Suprapubic skin (tissue), 4 donors: ENCODE measurements at regions not wholly inside any gene's neighbourhood (a gene's known extent, or its start where the extent isn't known, plus 50 kb on each side); places are given as distances from the start of the nearest gene placed in this dataset.

Experiments
- EP300 ChIP-seq: sonication (generic); formaldehyde crosslinking; IDR thresholded peaks from one replicate; pipeline ENCODE4 v1.6.1; 2017; ENCODE audit warnings: antibody characterized with exemption
- POLR2A ChIP-seq, 2 donors: fragments of 450-650 bp; IDR thresholded peaks; one replicate each; pipeline ENCODE4 v1.6.1; 2017; ENCODE audit warnings: antibody characterized with exemption in 2 of 2, mild to moderate bottlenecking in 2 of 2, moderate library complexity in 2 of 2
- POLR2AphosphoS5 ChIP-seq, 3 donors: sonication (generic); formaldehyde crosslinking; IDR thresholded peaks; one replicate each; pipeline ENCODE4 v1.6.1; 2017; ENCODE audit warnings: antibody characterized with exemption in 3 of 3
- TF ChIP-seq, protein P1 (sequence below), 2 donors: fragments of 200-600 bp in 1 of 2; fragments of 450-650 bp in 1 of 2; sonication (generic) in 1 of 2; IDR thresholded peaks; one replicate each; pipeline ENCODE4 v1.5.1; 2016 to 2019; ENCODE audit warnings: antibody characterized with exemption in 2 of 2, mild to moderate bottlenecking in 1 of 2, moderate library complexity in 1 of 2

DNA sequence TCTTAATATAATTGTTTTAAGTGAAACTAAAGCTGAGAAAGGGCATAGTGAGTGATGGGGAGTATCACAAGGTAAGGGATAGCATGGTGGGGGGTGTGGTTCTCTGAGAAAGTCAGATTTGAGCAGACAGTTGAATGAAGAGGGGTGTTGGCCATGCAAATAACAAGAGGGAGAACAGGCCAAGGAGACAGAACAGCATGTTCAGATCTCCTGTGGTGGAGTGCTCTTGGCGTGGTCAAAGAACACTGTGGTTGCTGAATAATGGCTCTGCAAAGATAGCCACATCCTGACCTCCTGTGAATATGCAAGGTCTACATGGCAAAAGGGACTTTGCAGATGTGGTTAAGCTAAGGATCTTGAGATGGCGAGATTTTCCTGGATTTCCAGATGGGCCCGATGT lies 389.2 kb downstream of the TMEM182 start:
- TF ChIP-seq, protein P1, sequence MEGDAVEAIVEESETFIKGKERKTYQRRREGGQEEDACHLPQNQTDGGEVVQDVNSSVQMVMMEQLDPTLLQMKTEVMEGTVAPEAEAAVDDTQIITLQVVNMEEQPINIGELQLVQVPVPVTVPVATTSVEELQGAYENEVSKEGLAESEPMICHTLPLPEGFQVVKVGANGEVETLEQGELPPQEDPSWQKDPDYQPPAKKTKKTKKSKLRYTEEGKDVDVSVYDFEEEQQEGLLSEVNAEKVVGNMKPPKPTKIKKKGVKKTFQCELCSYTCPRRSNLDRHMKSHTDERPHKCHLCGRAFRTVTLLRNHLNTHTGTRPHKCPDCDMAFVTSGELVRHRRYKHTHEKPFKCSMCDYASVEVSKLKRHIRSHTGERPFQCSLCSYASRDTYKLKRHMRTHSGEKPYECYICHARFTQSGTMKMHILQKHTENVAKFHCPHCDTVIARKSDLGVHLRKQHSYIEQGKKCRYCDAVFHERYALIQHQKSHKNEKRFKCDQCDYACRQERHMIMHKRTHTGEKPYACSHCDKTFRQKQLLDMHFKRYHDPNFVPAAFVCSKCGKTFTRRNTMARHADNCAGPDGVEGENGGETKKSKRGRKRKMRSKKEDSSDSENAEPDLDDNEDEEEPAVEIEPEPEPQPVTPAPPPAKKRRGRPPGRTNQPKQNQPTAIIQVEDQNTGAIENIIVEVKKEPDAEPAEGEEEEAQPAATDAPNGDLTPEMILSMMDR (IDR thresholded peaks at IDR 0.05): no peak
- TF ChIP-seq POLR2AphosphoS5 (IDR thresholded peaks at IDR 0.05) (no peak), POLR2A (IDR thresholded peaks at IDR 0.05) (no peak), EP300 (no peak)
